ENCODE measurements at regions not wholly inside any gene's neighbourhood (a gene's known extent, or its start where the extent isn't known, plus 50 kb on each side); places are given as distances from the start of the nearest gene placed in this dataset.

DNA sequence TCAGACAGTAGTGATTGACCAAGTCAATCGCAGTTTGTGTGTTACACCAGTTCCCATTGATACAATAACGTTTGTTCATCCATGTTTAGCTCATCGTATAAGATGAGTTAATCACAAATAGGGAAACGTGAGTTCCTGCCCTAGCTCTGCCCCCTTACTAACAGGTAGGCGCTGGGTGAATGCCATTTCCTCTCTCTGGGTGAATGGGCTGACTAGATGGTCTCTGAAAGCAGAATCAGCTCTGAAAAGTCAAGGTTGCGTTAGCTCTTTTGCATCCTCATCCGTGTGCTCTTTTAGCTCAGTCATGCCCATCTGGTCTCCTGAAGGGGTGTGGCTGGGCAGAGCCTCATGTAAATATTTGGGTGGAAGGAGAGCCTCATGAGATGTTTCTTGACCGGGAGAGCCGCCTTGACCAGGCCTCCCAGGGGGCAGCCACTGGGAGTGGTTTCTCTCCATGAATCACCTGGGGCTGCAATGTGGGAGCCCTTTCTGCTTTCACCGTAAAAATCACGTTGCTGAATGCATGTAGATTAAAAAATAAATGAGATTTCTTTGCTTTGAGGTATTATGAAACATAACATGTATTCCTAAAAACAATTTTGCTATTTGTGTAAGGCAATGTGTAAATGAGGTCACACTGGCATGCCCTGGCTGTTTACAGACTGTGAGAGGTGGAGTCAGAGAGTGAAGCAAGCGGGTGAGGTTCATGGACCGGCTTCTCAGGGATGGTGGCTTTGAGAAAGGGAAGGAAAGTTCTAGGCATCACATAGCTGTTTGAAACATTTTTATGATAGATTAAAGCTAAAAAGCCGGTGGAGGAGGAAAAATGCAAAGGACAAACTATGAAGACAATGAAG, 108.4 kb upstream of the RASGRP1 start:
- TF ChIP-seq, protein P1, sequence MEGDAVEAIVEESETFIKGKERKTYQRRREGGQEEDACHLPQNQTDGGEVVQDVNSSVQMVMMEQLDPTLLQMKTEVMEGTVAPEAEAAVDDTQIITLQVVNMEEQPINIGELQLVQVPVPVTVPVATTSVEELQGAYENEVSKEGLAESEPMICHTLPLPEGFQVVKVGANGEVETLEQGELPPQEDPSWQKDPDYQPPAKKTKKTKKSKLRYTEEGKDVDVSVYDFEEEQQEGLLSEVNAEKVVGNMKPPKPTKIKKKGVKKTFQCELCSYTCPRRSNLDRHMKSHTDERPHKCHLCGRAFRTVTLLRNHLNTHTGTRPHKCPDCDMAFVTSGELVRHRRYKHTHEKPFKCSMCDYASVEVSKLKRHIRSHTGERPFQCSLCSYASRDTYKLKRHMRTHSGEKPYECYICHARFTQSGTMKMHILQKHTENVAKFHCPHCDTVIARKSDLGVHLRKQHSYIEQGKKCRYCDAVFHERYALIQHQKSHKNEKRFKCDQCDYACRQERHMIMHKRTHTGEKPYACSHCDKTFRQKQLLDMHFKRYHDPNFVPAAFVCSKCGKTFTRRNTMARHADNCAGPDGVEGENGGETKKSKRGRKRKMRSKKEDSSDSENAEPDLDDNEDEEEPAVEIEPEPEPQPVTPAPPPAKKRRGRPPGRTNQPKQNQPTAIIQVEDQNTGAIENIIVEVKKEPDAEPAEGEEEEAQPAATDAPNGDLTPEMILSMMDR (IDR thresholded peaks at IDR 0.05) = no peak
- TF ChIP-seq POLR2A (IDR thresholded peaks at IDR 0.05; ENCODE audit: low read length) = no peak

Data from A549 (cell line).